ENCODE measurements at regions not wholly inside any gene's neighbourhood (a gene's known extent, or its start where the extent isn't known, plus 50 kb on each side); places are given as distances from the start of the nearest gene placed in this dataset.
"Not testable (repeated sequence)": the region's sequence is repeated elsewhere in the genome, so short reads cannot be mapped to it uniquely, and the experiment has no call there.

- H3K27me3 Mint-ChIP-seq (ENCODE audit: low read depth), result no peaks in the 10 kb centered on the region
- DNase-seq (ENCODE audit: low spot score), result no peak
Observed at GRCh38 chr2:150066490-150066889, 421.0 kb downstream of the RND3 start.

GRCh38 chr2:150063931-150064548 is 423.4 kb downstream of the RND3 start:
- Mint-ChIP-seq H3K36me3 (ENCODE audit: low read depth) (no peaks in the 10 kb centered on the region), H3K9me3 (no peaks in the 10 kb centered on the region), H3K4me3 (no peak overlapping the region), H3K4me1 (ENCODE audit: low read depth) (no peaks in the 10 kb centered on the region), H3K27ac (no peak overlapping the region), H3K27me3 (ENCODE audit: low read depth) (no peaks in the 10 kb centered on the region)
- no peak for DNase-seq (ENCODE audit: low spot score)

More at GRCh38 chr2:150066490-150066889, 421.0 kb downstream of the RND3 start:
- Mint-ChIP-seq H3K9me3 (no peaks in the 10 kb centered on the region), H3K36me3 (ENCODE audit: low read depth) (no peaks in the 10 kb centered on the region), H3K4me1 (ENCODE audit: low read depth) (no peaks in the 10 kb centered on the region), H3K27ac (no peak overlapping the region), H3K4me3 (no peak overlapping the region)

- Mint-ChIP-seq H3K27me3 (ENCODE audit: low read depth) (no peaks in the 10 kb centered on the region), H3K27ac (no peak overlapping the region), H3K4me3 (no peak overlapping the region), H3K4me1 (ENCODE audit: low read depth) (no peaks in the 10 kb centered on the region), H3K9me3 (no peaks in the 10 kb centered on the region), H3K36me3 (ENCODE audit: low read depth) (no peaks in the 10 kb centered on the region)
- DNase-seq (ENCODE audit: low spot score), result no peak
Observed at GRCh38 chr2:150063432-150063889, 424.0 kb downstream of the RND3 start.

GRCh38 chr2:150062416-150062815 is 425.1 kb downstream of the RND3 start:
- Mint-ChIP-seq H3K36me3 (ENCODE audit: low read depth) (no peaks in the 10 kb centered on the region), H3K27me3 (ENCODE audit: low read depth) (no peaks in the 10 kb centered on the region), H3K9me3 (no peaks in the 10 kb centered on the region), H3K4me1 (ENCODE audit: low read depth) (no peaks in the 10 kb centered on the region), H3K27ac (no peak overlapping the region), H3K4me3 (no peak overlapping the region)
- DNase-seq (ENCODE audit: low spot score), result no peak

- no peaks in the 10 kb centered on the region for H3K9me3 Mint-ChIP-seq
- DNase-seq (ENCODE audit: low spot score), result no peak
- no peak overlapping the region for H3K27ac Mint-ChIP-seq
- H3K27me3 Mint-ChIP-seq (ENCODE audit: low read depth), result no peaks in the 10 kb centered on the region
- no peaks in the 10 kb centered on the region for H3K36me3 Mint-ChIP-seq (ENCODE audit: low read depth)
- H3K4me1 Mint-ChIP-seq (ENCODE audit: low read depth), result no peaks in the 10 kb centered on the region
- no peak overlapping the region for H3K4me3 Mint-ChIP-seq
Observed at GRCh38 chr2:150060341-150060740, 427.1 kb downstream of the RND3 start.

GRCh38 chr2:150059676-150060075 is 427.8 kb downstream of the RND3 start:
- H3K27me3 Mint-ChIP-seq (ENCODE audit: low read depth); H3K27ac Mint-ChIP-seq; H3K4me1 Mint-ChIP-seq (ENCODE audit: low read depth); H3K4me3 Mint-ChIP-seq; DNase-seq (ENCODE audit: low spot score); H3K36me3 Mint-ChIP-seq (ENCODE audit: low read depth); H3K9me3 Mint-ChIP-seq: not testable (repeated sequence)

- Mint-ChIP-seq H3K9me3 (peaks cover 4% of the 10 kb centered on the region), H3K27ac (no peak overlapping the region)
- DNase-seq (ENCODE audit: low spot score), result no peak
Observed at GRCh38 chr2:150052457-150052856, 435.0 kb downstream of the RND3 start.

GRCh38 chr2:150051004-150051403 is 436.5 kb downstream of the RND3 start:
- Mint-ChIP-seq H3K27ac (no peak overlapping the region), H3K4me1 (ENCODE audit: low read depth) (no peaks in the 10 kb centered on the region), H3K36me3 (ENCODE audit: low read depth) (no peaks in the 10 kb centered on the region), H3K27me3 (ENCODE audit: low read depth) (no peaks in the 10 kb centered on the region), H3K9me3 (peaks cover 4% of the 10 kb centered on the region), H3K4me3 (no peak overlapping the region)
- no peak for DNase-seq (ENCODE audit: low spot score)

More at GRCh38 chr2:150052457-150052856, 435.0 kb downstream of the RND3 start:
- H3K4me1 Mint-ChIP-seq (ENCODE audit: low read depth), result no peaks in the 10 kb centered on the region
- H3K27me3 Mint-ChIP-seq (ENCODE audit: low read depth), result no peaks in the 10 kb centered on the region
- H3K4me3 Mint-ChIP-seq, result no peak overlapping the region
- H3K36me3 Mint-ChIP-seq (ENCODE audit: low read depth), result no peaks in the 10 kb centered on the region

- Mint-ChIP-seq H3K4me3 (no peak overlapping the region), H3K4me1 (ENCODE audit: low read depth) (no peaks in the 10 kb centered on the region)
Observed at GRCh38 chr2:150050036-150050435, 437.4 kb downstream of the RND3 start.

GRCh38 chr2:150047620-150048222 is 439.7 kb downstream of the RND3 start:
- Mint-ChIP-seq H3K4me1 (ENCODE audit: low read depth) (no peaks in the 10 kb centered on the region), H3K27me3 (ENCODE audit: low read depth) (no peaks in the 10 kb centered on the region), H3K9me3 (peaks cover under 1% of the 10 kb centered on the region), H3K36me3 (ENCODE audit: low read depth) (no peaks in the 10 kb centered on the region), H3K4me3 (no peak overlapping the region), H3K27ac (no peak overlapping the region)
- DNase-seq (ENCODE audit: low spot score), result no peak

More at GRCh38 chr2:150050036-150050435, 437.4 kb downstream of the RND3 start:
- H3K36me3 Mint-ChIP-seq (ENCODE audit: low read depth), result no peaks in the 10 kb centered on the region
- H3K27me3 Mint-ChIP-seq (ENCODE audit: low read depth), result no peaks in the 10 kb centered on the region
- H3K27ac Mint-ChIP-seq, result no peak overlapping the region
- no peak for DNase-seq (ENCODE audit: low spot score)
- H3K9me3 Mint-ChIP-seq, result peaks cover 4% of the 10 kb centered on the region

GRCh38 chr2:150046810-150047209 is 440.7 kb downstream of the RND3 start:
- DNase-seq (ENCODE audit: low spot score), result no peak
- Mint-ChIP-seq H3K36me3 (ENCODE audit: low read depth) (no peaks in the 10 kb centered on the region), H3K9me3 (no peaks in the 10 kb centered on the region), H3K27me3 (ENCODE audit: low read depth) (no peaks in the 10 kb centered on the region), H3K27ac (no peak overlapping the region), H3K4me1 (ENCODE audit: low read depth) (no peaks in the 10 kb centered on the region), H3K4me3 (no peak overlapping the region)

- H3K27ac Mint-ChIP-seq, result no peak overlapping the region
- no peaks in the 10 kb centered on the region for H3K36me3 Mint-ChIP-seq (ENCODE audit: low read depth)
- H3K27me3 Mint-ChIP-seq (ENCODE audit: low read depth), result no peaks in the 10 kb centered on the region
- H3K4me1 Mint-ChIP-seq (ENCODE audit: low read depth), result no peaks in the 10 kb centered on the region
- H3K9me3 Mint-ChIP-seq, result no peaks in the 10 kb centered on the region
- H3K4me3 Mint-ChIP-seq, result no peak overlapping the region
- no peak for DNase-seq (ENCODE audit: low spot score)
Observed at GRCh38 chr2:150046211-150046610, 441.3 kb downstream of the RND3 start.

- Mint-ChIP-seq H3K9me3 (no peaks in the 10 kb centered on the region), H3K27me3 (ENCODE audit: low read depth) (no peaks in the 10 kb centered on the region), H3K36me3 (ENCODE audit: low read depth) (no peaks in the 10 kb centered on the region), H3K4me1 (ENCODE audit: low read depth) (no peaks in the 10 kb centered on the region), H3K4me3 (no peak overlapping the region), H3K27ac (no peak overlapping the region)
- DNase-seq (ENCODE audit: low spot score), result no peak
Observed at GRCh38 chr2:150045601-150046000, 441.9 kb downstream of the RND3 start.

GRCh38 chr2:150043172-150043500 is 444.3 kb downstream of the RND3 start:
- H3K36me3 Mint-ChIP-seq (ENCODE audit: low read depth), result no peaks in the 10 kb centered on the region
- H3K27me3 Mint-ChIP-seq (ENCODE audit: low read depth), result no peaks in the 10 kb centered on the region
- no peak overlapping the region for H3K27ac Mint-ChIP-seq
- H3K4me3 Mint-ChIP-seq, result no peak overlapping the region
- no peak for DNase-seq (ENCODE audit: low spot score)
- no peaks in the 10 kb centered on the region for H3K9me3 Mint-ChIP-seq
- no peaks in the 10 kb centered on the region for H3K4me1 Mint-ChIP-seq (ENCODE audit: low read depth)
